SK-N-MC (cell line): ENCODE measurements at regions not wholly inside any gene's neighbourhood (a gene's known extent, or its start where the extent isn't known, plus 50 kb on each side); places are given as distances from the start of the nearest gene placed in this dataset.

Experiments
- EZH2 ChIP-seq: fragments of 200-600 bp; sonication (generic); IDR thresholded peaks from one replicate; pipeline ENCODE4 v1.6.1; 2017; ENCODE audit warnings: antibody characterized with exemption
- POLR2AphosphoS5 ChIP-seq: IDR thresholded peaks from 2 replicates; pipeline ENCODE4 v1.6.1; 2012; ENCODE audit warnings: mild to moderate bottlenecking, low read depth, low read length, borderline replicate concordance

GRCh38 chr6:12544821-12545565 lies 171.6 kb upstream of the PHACTR1 start:
- TF ChIP-seq EZH2 (no peak), POLR2AphosphoS5 (no peak)
